GM19043 (cell line): ENCODE measurements at regions not wholly inside any gene's neighbourhood (a gene's known extent, or its start where the extent isn't known, plus 50 kb on each side); places are given as distances from the start of the nearest gene placed in this dataset.
"Not testable (repeated sequence)": the region's sequence is repeated elsewhere in the genome, so short reads cannot be mapped to it uniquely, and the experiment has no call there.

ENCODE experiments used
- ATAC-seq: cut with Tn5 transposase; IDR thresholded peaks from one replicate; pipeline ENCODE4 v1.9.1; 2021; ENCODE audit warnings: low read depth; ENCODE audit not compliant: unreplicated experiment

GRCh38 chr6:81063891-81064290 is 688.6 kb downstream of the TENT5A start:
- no peak for ATAC-seq

GRCh38 chr6:81054036-81054435 is 698.4 kb downstream of the TENT5A start:
- ATAC-seq = no peak

- no peak for ATAC-seq
These were observed 700.5 kb downstream of the TENT5A start for GRCh38 chr6:81051952-81052351.

GRCh38 chr6:81049425-81050042 is 702.9 kb downstream of the TENT5A start:
- no peak for ATAC-seq

- no peak for ATAC-seq
These were observed 721.1 kb downstream of the TENT5A start for GRCh38 chr6:81031416-81031815.

- ATAC-seq = no peak
These were observed 726.4 kb downstream of the TENT5A start for GRCh38 chr6:81026041-81026553.

GRCh38 chr6:81023709-81024108 is 728.8 kb downstream of the TENT5A start:
- ATAC-seq = no peak

GRCh38 chr6:81023007-81023582 is 729.4 kb downstream of the TENT5A start:
- ATAC-seq = no peak

- not testable (repeated sequence) for ATAC-seq
These were observed 734.9 kb downstream of the TENT5A start for GRCh38 chr6:81017586-81017985.

- ATAC-seq = no peak
These were observed 748.6 kb downstream of the TENT5A start for GRCh38 chr6:81003894-81004293.

GRCh38 chr6:81003156-81003555 is 749.3 kb downstream of the TENT5A start:
- no peak for ATAC-seq

GRCh38 chr6:81002126-81002525 is 750.4 kb downstream of the TENT5A start:
- ATAC-seq = no peak

- no peak for ATAC-seq
These were observed 761.2 kb downstream of the TENT5A start for GRCh38 chr6:80991316-80991715.

- no peak for ATAC-seq
These were observed 763.6 kb downstream of the TENT5A start for GRCh38 chr6:80988892-80989291.

GRCh38 chr6:80988286-80988685 is 764.2 kb downstream of the TENT5A start:
- no peak for ATAC-seq

- not testable (repeated sequence) for ATAC-seq
These were observed 771.3 kb downstream of the TENT5A start for GRCh38 chr6:80981226-80981625.

- no peak for ATAC-seq
These were observed 776.1 kb downstream of the TENT5A start for GRCh38 chr6:80976336-80976735.

GRCh38 chr6:80974579-80974978 is 777.9 kb downstream of the TENT5A start:
- ATAC-seq = no peak

GRCh38 chr6:80969439-80969838 is 783.0 kb downstream of the TENT5A start:
- no peak for ATAC-seq

GRCh38 chr6:80967609-80968008 is 784.9 kb downstream of the TENT5A start:
- ATAC-seq = no peak

GRCh38 chr6:80962382-80962781 is 790.1 kb downstream of the TENT5A start:
- ATAC-seq = no peak

GRCh38 chr6:80961166-80961565 is 791.3 kb downstream of the TENT5A start:
- no peak for ATAC-seq
